GM19455 (cell line): ENCODE measurements at regions not wholly inside any gene's neighbourhood (a gene's known extent, or its start where the extent isn't known, plus 50 kb on each side); places are given as distances from the start of the nearest gene placed in this dataset.

ENCODE experiments used
- ATAC-seq: cut with Tn5 transposase; IDR thresholded peaks from one replicate; pipeline ENCODE4 v1.9.1; 2021; ENCODE audit not compliant: unreplicated experiment

GRCh38 chr10:3249307-3249889, 76.8 kb upstream of the PITRM1 start:
- ATAC-seq = no peak

DNA sequence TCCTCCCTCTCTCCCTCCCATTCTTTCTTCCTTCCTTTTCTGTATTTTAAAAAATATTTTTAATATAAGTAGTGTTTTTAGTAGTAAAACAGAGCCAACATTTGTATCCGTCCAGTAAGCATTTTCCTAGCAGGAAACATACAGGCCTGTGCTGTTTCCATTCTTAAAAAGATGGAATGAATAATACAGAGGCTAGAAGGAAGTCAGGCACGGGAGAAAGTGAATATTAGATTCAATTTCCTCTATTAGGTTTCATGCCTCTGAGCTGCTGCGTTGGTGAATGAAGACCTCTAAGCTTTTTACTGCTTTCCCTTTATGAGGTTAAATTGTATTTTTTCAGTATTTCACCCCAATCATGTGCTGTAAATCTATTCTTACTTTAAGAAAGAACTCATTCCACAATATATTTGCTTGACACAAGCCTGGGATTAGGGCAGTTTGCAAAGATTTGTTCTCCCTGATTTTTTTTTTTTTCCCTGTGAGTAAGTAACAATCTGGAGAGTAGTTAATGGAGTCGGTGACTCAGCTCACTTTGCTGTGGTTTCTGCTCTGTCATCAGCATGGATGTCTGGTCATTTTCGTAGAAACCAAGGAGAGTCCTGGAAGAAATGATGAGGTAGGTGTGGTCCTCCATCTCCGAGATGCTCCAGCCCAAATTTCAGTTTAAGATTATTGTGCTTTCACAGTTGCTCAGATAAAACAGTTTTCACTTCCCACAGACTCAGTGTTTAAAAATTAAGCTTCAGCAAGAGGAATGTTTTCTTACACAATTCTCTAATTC, 76.1 kb upstream of the PITRM1 start:
- ATAC-seq = no peak

- no peak for ATAC-seq
These were observed 72.8 kb upstream of the PITRM1 start for GRCh38 chr10:3245395-3245794.

GRCh38 chr10:3241967-3242650, 69.5 kb upstream of the PITRM1 start:
- no peak for ATAC-seq

GRCh38 chr10:3241274-3241921, 68.8 kb upstream of the PITRM1 start:
- no peak for ATAC-seq

DNA sequence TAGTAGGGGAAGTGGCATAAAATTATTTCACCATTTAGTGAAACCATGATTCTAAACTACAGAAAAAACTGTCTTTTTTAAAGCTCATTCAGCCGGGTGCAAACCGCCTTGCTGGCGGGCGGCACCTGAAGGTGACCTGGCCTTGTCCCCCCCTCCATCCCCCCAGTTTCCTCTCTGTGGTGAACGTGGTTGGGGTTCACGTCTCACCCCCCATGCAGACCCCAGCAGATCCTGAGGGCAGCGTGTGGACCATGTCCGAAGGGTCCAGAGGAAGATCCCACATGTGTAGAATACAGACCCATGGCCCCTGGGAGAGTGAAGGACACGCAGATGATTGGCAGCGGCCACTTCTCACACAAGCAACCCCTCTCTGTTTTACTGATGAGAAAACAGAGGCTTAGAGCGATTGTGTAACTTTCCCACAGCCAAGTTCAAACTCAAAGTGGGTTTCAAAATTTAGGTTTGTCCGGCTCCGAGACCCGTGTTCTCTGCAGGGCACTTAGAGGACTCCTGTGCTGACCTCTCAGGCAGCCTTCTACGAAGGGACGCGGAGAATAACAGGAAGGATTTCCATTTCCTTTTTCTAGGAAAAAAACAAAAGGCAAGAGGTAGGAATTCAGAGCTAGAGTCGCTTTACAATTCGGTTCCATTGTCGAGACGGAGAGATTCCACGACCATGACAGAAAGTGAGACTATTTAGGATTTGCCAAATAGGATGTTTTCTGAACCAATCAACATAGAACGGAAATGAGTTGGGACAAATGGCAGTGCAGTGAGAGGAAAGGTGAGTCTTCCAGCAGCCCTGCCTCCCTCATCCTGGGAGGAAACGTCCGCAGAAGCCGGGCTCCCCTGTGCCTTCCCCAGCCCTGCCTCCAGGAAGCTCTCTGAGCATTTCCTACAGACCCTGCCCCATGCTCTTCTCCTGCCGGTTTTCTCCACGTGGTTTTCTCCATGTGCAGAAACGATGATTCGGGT, 67.6 kb upstream of the PITRM1 start:
- no peak for ATAC-seq

DNA sequence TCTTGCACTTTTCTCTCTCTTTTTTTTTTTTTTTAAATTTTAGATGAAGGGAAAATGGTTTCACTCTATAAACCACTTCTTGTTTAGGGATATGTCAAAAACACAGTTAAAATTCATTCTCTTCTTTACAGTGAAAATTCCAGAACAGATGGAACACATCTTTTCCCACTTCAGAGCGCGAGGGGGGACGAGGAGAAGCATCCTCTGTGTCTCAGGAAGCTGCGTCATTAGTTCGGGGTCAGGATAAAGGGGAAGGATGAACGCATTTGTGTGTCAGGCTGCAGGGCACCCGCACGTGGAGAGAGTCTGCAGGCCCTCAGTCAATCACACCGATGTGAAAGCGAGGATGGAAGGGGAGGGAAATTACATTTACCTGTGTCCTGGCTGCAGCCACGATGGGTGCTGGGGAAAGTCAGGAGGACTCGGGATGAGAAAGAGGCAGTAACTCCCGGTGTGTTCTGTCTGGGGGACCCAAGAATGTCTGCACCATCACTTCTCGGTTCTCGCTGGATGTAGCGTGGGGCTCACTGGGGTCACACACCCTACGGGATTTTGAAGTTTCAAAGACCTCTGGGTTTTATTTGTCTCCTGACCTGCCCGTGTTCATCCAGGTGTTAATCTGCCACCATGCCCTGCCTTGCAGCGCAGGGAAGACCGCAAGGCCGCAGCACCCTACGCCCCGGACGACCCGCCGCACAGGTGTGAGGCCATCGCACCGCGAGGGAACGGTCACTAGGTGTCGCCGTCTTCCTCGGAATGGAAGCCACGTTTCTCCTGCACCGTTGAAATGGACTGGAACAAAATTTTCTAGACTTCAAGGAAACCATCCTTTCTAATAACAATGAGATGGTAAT, 66.7 kb upstream of the PITRM1 start:
- ATAC-seq = peak; percentile 85

DNA sequence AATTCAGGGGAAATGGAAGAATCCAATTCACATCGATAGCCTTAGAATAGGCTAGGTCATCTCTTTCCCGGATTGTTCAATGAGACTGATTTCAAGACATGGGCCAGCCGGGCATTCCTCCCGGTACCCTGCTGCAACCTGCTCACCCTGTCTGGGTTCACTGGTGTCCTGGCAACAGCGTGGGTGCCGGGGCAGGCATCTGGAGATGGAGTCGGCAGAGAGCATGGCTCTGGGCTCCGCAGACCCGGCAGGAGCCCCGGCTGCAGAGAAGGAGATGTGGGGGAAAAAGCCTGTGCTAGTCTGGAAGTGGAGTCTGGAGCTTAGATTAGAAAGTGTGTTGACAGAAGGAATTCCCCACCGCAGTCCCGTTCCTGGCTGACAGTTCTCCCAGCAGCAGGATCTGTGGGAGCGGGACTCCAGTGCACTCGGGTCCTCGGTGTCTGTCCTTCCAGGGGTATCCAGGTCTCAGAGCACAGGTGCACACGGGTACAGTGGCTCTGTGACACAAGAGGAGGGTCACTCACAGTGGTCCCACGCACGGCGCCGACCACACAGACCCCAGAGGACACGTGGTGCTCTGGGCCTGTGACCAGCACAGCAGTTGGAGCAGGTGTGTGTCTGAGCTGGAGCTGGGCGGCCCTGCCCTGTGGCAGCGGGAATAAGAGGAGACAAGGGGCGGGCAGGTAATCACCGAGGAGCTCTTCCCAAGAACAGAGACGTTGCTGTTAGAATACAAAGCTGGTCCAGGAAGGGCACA, 65.7 kb upstream of the PITRM1 start:
- ATAC-seq = no peak

DNA sequence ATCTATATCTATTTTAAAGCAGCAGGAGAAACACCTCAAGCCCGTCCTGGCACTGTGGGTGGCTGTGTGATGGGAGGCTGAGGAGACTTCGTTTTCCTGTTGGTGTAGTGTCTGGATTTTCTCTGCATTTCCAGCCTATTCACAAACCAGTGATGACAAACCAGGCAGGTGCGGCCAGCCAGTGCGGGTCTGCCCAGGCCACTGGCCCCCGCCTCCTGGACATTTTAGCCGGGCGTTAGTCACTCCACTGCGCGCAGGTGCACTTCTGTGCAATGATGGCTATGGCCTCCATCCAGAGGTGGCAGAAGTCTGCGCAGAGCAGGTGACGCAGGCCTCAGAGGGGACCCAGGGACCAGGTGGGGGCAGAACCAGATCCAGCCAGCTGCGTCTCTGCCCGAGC, 64.9 kb upstream of the PITRM1 start:
- ATAC-seq = no peak

- ATAC-seq = no peak
These were observed 64.2 kb upstream of the PITRM1 start for GRCh38 chr10:3236644-3237404.

DNA sequence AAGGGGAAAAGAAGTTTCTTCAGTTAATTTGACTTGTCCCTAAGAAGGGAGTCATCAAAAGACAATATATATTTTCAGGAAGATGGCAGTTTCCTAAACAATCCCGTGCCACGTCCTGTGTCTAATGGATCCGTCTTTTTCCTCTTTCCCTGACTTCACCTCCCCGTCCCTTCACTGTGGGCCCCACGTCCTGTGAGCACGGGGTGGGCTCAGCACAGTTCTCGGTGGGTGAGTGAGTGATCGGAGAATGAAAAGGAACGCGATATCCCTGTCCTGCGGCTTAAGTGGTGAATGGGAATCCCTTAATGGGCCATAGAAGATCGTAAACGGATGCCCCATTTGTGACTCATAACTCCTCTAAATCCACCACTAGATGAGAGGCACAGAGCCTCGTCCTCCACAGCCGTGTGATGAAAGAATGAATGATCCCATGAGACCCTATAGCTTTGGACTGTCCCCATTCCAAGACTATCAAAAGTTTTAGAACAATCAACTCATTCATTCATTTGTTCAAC, 63.5 kb upstream of the PITRM1 start:
- ATAC-seq = no peak

DNA sequence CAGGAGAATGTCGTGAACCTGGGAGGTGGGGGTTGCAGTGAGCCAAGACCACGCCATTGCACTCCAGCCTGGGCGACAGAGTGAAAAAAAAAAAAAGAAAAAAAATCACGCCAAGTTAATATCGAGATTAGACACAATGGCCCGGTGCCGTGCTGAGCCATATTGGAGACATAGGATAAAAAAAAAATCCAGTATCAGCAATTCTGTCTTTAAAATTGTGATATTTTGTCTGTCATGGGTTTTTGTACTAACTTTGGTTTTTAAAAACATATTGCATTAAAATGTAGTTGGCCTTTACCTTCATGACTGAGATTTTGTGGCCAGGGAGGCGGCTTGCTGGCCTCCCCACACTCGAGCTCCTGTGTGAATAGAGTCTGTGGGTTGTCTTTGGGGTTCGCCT, 62.8 kb upstream of the PITRM1 start:
- no peak for ATAC-seq

DNA sequence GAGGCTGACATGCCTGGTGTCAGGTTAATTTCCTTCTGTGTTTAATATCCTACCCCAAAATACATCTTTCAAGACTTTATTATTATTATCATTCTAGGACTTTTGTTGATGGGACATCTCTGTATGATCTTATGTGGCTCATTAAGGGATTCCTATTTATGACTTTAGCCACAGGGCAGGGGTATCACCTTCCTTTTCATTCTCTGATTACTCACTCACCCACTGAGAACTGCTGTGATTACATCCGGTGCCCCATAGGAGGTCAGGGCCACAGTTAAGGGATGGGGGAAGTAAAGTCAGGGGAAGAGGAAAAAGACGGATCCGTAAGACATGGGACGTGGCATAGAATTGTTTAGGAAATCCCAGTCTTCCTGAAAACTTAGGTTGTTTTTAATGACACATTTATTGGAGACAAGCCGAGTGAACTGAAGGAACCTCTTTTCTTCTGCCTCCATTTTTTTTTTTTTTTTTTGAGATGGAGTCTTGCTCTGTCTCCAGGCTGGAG, 61.0 kb upstream of the PITRM1 start:
- ATAC-seq = no peak

DNA sequence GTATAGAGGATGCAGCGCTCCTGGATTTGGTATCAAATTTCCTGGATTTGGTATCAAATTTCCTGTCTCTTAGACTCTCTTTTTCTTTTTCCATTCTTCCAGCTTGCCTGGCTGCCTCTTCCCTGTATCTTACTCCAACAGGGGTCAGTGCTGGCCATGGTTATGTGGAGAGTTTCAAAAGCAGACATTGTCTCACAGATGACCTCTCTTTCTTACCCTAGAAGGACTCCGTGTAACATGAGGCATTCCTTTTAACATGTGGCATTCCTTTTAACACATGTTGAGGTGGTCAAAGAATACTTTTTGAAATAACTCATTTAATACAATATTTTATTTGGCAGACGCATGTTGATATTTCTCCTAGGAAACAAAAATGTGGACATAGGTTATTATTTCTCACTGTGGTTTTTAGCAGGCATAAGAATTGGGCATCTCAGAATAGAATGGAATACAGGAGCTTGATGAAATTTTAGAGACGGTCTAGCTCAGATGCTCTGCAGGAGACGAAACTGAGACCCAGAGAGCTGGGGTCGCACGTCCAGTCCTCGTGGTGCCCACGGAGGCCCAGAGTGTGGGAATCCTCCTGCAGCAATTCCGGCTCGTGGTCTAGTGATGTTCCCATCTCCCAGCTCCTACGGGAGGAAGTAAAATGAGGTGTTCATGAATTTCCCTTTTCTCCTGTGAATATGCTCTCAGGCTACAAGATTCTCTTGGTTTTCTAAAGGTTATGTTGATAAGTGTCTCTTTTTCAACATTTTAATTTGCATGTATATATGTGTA, 59.6 kb upstream of the PITRM1 start:
- ATAC-seq = no peak

DNA sequence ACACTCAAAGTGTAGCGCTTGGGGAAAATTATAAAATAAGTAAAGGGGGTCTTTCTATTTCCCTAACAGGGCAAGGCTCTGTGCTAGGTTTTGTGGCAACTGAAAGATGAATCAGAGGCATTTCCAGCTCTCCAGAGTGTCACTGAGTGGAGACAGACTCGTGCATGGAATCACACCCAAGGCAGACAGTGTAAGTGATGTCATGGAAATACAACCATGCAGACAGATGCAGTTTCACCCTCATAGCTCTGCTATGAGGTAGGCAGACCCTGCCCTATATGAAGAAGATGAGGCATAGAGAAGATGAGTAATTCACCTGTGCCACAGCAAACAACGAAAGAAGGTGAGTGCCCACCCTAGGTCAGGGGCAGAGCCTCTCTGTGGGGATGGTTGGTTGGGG, 57.2 kb upstream of the PITRM1 start:
- no peak for ATAC-seq

DNA sequence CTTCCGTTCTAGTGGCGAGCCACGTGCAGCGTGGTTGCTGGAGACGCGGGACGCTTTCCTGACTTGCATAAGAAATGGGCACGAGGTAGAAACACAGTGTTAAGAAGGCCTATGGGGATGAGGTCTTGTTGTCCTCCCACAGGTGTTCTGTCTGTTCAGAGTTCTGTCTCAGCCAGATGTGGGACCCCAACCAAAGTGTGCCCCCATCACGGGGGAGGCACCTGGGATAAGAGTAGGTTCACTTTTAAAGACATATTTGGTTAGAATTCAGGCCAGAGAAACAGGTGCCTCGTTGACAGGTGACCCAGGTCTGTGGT, 56.0 kb upstream of the PITRM1 start:
- no peak for ATAC-seq
